Type B pancreatic cell (in vitro differentiated cells): ENCODE measurements at regions not wholly inside any gene's neighbourhood (a gene's known extent, or its start where the extent isn't known, plus 50 kb on each side); places are given as distances from the start of the nearest gene placed in this dataset.

Experiments used
- DNase-seq: peaks from one replicate; pipeline ENCODE4 v3.0.0; 2021; ENCODE audit warnings: mixed read lengths; ENCODE audit not compliant: unreplicated experiment; ENCODE audit errors: extremely low spot score
- H3K27ac Mint-ChIP-seq: 2 replicates; pipeline ENCODE4 v1.8.0; 2021; ENCODE audit warnings: mild to moderate bottlenecking, mixed read lengths
- H3K27me3 Mint-ChIP-seq: 2 replicates; pipeline ENCODE4 v1.8.0; 2021; ENCODE audit warnings: mixed read lengths
- H3K36me3 Mint-ChIP-seq: 2 replicates; pipeline ENCODE4 v1.8.0; 2021; ENCODE audit warnings: mixed read lengths
- H3K4me1 Mint-ChIP-seq: one replicate; pipeline ENCODE4 v1.8.0; 2021; ENCODE audit warnings: mixed read lengths; ENCODE audit not compliant: unreplicated experiment
- H3K4me3 Mint-ChIP-seq: 2 replicates; pipeline ENCODE4 v1.8.0; 2021; ENCODE audit warnings: mild to moderate bottlenecking, mixed read lengths
- H3K9me3 Mint-ChIP-seq: 2 replicates; pipeline ENCODE4 v1.8.0; 2021; ENCODE audit warnings: mixed read lengths
- CTCF ChIP-seq: fragments of 200-600 bp; sonication (generic); conservative IDR thresholded peaks from 2 replicates; pipeline ENCODE4 v1.5.0; 2021; ENCODE audit warnings: antibody characterized with exemption, mild to moderate bottlenecking

DNA sequence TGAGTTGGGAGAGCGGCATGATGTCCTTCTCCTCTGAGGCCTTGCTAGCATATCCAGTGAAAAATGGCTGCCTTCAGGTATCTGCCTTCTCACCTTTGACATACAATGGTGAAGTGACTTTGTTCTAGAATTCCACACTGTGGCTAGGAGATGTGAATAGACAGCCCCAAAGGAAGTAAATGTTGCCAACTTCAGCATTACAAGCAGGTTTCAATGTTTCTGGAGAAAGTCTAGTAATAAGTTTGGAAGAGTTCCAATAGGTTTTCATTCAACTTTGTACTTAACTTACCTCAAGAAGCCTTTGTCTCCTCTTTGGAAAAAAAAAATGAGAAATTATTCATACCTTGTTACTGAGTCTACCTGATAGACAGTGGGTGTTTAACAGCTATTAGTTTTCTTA, 421.3 kb upstream of the MMADHC start:
- Mint-ChIP-seq H3K4me1 (peaks cover 10% of the 10 kb centered on the region), H3K27me3 (no peaks in the 10 kb centered on the region), H3K9me3 (no peaks in the 10 kb centered on the region), H3K27ac (peak overlapping the region; percentile 67), H3K36me3 (no peaks in the 10 kb centered on the region), H3K4me3 (no peak overlapping the region)
- DNase-seq, result no peak
- TF ChIP-seq CTCF, result no peak

- no peak for TF ChIP-seq CTCF
- Mint-ChIP-seq H3K4me3 (no peak overlapping the region), H3K4me1 (peaks cover 10% of the 10 kb centered on the region), H3K27ac (peak overlapping the region; percentile 53), H3K9me3 (no peaks in the 10 kb centered on the region), H3K27me3 (no peaks in the 10 kb centered on the region), H3K36me3 (no peaks in the 10 kb centered on the region)
- DNase-seq, result no peak
These were observed 420.3 kb upstream of the MMADHC start for GRCh38 chr2:150007815-150008430.

- H3K4me1 Mint-ChIP-seq, result peaks cover 17% of the 10 kb centered on the region
- H3K27me3 Mint-ChIP-seq, result no peaks in the 10 kb centered on the region
- H3K9me3 Mint-ChIP-seq, result no peaks in the 10 kb centered on the region
- H3K36me3 Mint-ChIP-seq, result no peaks in the 10 kb centered on the region
- no peak for DNase-seq
- TF ChIP-seq CTCF, result no peak
- H3K4me3 Mint-ChIP-seq, result no peak overlapping the region
- no peak overlapping the region for H3K27ac Mint-ChIP-seq
These were observed 419.0 kb upstream of the MMADHC start for GRCh38 chr2:150006591-150006990.

DNA sequence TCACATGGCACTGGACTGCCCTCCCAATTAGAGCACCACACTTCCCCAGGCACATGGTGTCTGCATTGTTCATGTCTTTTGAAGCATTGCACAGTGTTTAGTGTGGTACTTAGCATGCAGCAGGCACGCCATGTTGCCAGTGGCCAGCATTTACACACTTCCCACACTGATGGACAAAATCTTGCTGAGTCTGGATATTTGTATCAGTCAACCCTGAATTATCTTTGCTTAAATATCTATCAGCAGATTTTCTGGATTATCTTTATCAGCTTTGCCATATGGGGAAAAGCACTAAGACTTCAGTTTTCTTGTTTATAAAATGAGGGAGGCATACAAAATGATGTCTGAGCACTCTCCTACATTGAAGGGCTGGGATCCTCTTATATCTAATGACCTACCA, 416.0 kb upstream of the MMADHC start:
- Mint-ChIP-seq H3K27ac (no peak overlapping the region), H3K4me1 (peaks cover 14% of the 10 kb centered on the region), H3K9me3 (no peaks in the 10 kb centered on the region), H3K36me3 (no peaks in the 10 kb centered on the region), H3K27me3 (no peaks in the 10 kb centered on the region), H3K4me3 (no peak overlapping the region)
- TF ChIP-seq CTCF, result no peak
- DNase-seq, result no peak

- Mint-ChIP-seq H3K27ac (peak overlapping the region; percentile 81), H3K9me3 (no peaks in the 10 kb centered on the region), H3K27me3 (no peaks in the 10 kb centered on the region), H3K4me3 (peak overlapping the region; percentile 27), H3K4me1 (peaks cover 7% of the 10 kb centered on the region), H3K36me3 (no peaks in the 10 kb centered on the region)
- no peak for TF ChIP-seq CTCF
- no peak for DNase-seq
These were observed 414.2 kb upstream of the MMADHC start for GRCh38 chr2:150001788-150002187.

DNA sequence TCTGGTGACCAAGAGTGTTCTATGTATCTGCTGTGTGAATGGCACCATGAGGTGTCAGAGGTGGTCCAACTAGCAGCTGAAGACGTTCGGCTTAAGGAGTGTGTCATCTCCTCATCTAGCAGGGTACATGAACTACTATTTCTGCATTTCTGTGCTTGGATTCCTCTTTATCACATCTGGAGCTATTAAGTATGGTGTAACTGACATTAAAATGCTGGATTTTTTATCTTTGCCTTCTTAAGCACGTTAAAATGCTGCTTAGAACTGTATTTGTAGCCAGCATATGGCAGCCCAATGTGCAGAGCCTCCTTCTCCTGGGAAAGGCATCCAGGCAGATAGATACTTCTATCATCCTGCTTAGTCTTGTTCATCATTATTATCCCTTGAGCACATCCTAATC, 409.3 kb upstream of the MMADHC start:
- Mint-ChIP-seq H3K27ac (no peak overlapping the region), H3K4me1 (peaks cover 18% of the 10 kb centered on the region), H3K4me3 (no peak overlapping the region), H3K9me3 (peaks cover 10% of the 10 kb centered on the region), H3K36me3 (no peaks in the 10 kb centered on the region), H3K27me3 (no peaks in the 10 kb centered on the region)
- no peak for DNase-seq
- TF ChIP-seq CTCF, result no peak
